Left lung (tissue), 4 donors: ENCODE measurements at regions not wholly inside any gene's neighbourhood (a gene's known extent, or its start where the extent isn't known, plus 50 kb on each side); places are given as distances from the start of the nearest gene placed in this dataset.

Experiments used
- ATAC-seq: fragments of 200-7000 bp; cut with Tn5 transposase; one replicate; pipeline ENCODE4 v1.9.1; 2020; ENCODE audit warnings: moderate library complexity
- DNase-seq, 4 donors: peaks; one replicate each; pipeline ENCODE4 v3.0.0-alpha.2; 2013 to 2020
- H3K27ac ChIP-seq, 2 donors: fragments of 200-600 bp; sonication (generic) in 1 of 2; one replicate each; pipeline versions ENCODE4 v1.5.0 to v1.8.0; 2020 to 2021
- H3K27me3 ChIP-seq, 2 donors: fragments of 200-600 bp; sonication (generic) in 1 of 2; one replicate each; pipeline versions ENCODE4 v1.5.0 to v1.8.0; 2020 to 2021
- H3K36me3 ChIP-seq, 2 donors: fragments of 200-600 bp; sonication (generic) in 1 of 2; one replicate each; pipeline versions ENCODE4 v1.5.0 to v1.8.0; 2020 to 2021
- H3K4me1 ChIP-seq, 2 donors: fragments of 200-600 bp; one replicate each; pipeline ENCODE4 v1.8.0; 2021
- H3K4me3 ChIP-seq, 2 donors: fragments of 200-600 bp; sonication (generic) in 1 of 2; one replicate each; pipeline versions ENCODE4 v1.5.0 to v1.8.0; 2020 to 2021; ENCODE audit warnings: mild to moderate bottlenecking in 1 of 2
- H3K9me3 ChIP-seq, 2 donors: fragments of 200-600 bp; sonication (generic) in 1 of 2; one replicate each; pipeline versions ENCODE4 v1.5.0 to v1.8.0; 2020 to 2021
- intact Hi-C, 2 donors: fragments of 100-400 bp; cut with DNase I; formaldehyde crosslinking; loops; one replicate each; pipeline versions ENCODE4 v1.11.2 to v1.14.2; 2022
- TF ChIP-seq, protein P1 (sequence below), 2 donors: fragments of 200-600 bp; sonication (generic) in 1 of 2; IDR thresholded peaks; one replicate each; pipeline versions ENCODE4 v1.5.0 to v1.8.0; 2021; ENCODE audit warnings: antibody characterized with exemption in 2 of 2
- donor health status: DM: no; HTN: yes; CAD: no.
- donor health status: DM: no; HTN: no; CAD: no.

DNA sequence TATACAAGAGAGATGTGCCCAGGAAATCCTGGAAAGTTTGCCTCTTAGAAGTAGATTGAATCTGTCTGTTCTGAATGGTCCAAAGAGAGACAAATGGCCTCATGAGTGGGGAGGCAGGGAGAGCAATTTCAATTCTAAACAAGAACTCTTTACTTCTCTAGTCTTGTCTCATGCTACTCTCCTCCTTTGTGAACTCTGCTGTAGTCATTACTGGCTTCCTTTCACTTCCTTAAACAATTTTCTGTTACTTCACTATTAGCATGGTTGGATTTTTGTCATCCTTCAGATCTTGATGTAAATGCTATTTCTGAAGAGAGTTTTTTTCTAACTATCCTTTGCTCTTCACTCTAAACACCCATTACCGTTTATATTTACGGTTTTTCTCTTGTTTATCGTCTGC is 54.0 kb upstream of the GRIN3A start:
- Histone ChIP-seq H3K36me3 (no peaks in the 10 kb centered on the region), H3K4me3 (no peak overlapping the region), H3K27me3 (no peaks in the 10 kb centered on the region), H3K4me1 (no peaks in the 10 kb centered on the region), H3K9me3 (no peaks in the 10 kb centered on the region), H3K27ac (no peak overlapping the region)
- DNase-seq (no peak), ATAC-seq (no peak)
- intact Hi-C loops, result no loop called here
- TF ChIP-seq, protein P1, sequence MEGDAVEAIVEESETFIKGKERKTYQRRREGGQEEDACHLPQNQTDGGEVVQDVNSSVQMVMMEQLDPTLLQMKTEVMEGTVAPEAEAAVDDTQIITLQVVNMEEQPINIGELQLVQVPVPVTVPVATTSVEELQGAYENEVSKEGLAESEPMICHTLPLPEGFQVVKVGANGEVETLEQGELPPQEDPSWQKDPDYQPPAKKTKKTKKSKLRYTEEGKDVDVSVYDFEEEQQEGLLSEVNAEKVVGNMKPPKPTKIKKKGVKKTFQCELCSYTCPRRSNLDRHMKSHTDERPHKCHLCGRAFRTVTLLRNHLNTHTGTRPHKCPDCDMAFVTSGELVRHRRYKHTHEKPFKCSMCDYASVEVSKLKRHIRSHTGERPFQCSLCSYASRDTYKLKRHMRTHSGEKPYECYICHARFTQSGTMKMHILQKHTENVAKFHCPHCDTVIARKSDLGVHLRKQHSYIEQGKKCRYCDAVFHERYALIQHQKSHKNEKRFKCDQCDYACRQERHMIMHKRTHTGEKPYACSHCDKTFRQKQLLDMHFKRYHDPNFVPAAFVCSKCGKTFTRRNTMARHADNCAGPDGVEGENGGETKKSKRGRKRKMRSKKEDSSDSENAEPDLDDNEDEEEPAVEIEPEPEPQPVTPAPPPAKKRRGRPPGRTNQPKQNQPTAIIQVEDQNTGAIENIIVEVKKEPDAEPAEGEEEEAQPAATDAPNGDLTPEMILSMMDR (IDR thresholded peaks at IDR 0.05), result no peak

DNA sequence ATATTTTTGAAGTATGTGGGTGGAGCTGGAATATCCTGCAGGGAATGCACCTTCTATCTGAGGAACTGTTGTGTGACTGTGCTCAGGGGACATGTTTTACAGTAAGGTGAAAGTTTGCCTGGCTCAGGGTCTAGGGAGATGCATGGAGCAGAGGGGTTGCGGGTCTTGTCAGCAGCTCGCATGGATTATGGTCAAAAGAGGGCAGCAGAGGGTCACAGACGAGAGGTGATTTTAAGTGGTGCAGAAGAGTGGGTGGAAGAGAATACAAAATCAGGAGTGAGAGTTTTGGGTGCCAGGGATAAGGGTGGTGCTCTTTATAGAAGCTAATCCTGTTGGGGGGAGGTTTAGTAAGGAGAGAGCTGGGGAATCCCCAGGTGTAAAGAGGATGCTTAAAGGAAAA is 53.5 kb upstream of the GRIN3A start:
- ATAC-seq, result peak; percentile 65
- intact Hi-C loops, result no loop called here
- H3K9me3 ChIP-seq, result no peaks in the 10 kb centered on the region

DNA sequence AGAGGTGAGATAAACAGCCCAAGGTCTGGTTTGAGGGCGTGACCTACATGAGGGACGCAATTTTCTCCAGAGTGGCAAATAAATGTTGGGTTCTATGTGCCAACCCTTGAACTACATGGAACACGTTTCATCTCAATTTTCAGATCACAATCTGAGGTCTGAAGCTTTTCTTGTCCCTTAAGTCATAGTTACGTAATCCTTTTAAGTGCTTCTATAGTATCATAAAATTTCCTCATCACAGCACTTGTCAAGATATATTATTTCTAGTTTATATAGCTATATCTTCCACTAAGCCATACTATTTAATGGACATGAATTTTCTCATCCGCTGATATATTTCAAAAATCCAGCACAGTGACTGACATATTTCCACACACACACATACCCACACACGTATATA is 53.1 kb upstream of the GRIN3A start:
- TF ChIP-seq, protein P1 (IDR thresholded peaks at IDR 0.05), result no peak
- Histone ChIP-seq H3K27ac (no peak overlapping the region), H3K4me1 (no peaks in the 10 kb centered on the region), H3K27me3 (no peaks in the 10 kb centered on the region), H3K9me3 (no peaks in the 10 kb centered on the region), H3K4me3 (no peak overlapping the region), H3K36me3 (no peaks in the 10 kb centered on the region)
- ATAC-seq (no peak), DNase-seq (no peak)
- intact Hi-C loops, result no loop called here

More for the DNA sequence above, 53.5 kb upstream of the GRIN3A start:
- DNase-seq, result peak in 2 of 4 donors; percentile 27 to 58
- Histone ChIP-seq H3K4me1 (no peaks in the 10 kb centered on the region), H3K27ac (no peak overlapping the region), H3K36me3 (no peaks in the 10 kb centered on the region), H3K4me3 (no peak overlapping the region), H3K27me3 (no peaks in the 10 kb centered on the region)
- TF ChIP-seq, protein P1 (IDR thresholded peaks at IDR 0.05), result peak in 1 of 2 donors; percentile 15
